GM19452 (cell line): ENCODE measurements at regions not wholly inside any gene's neighbourhood (a gene's known extent, or its start where the extent isn't known, plus 50 kb on each side); places are given as distances from the start of the nearest gene placed in this dataset.
"Not testable (repeated sequence)": the region's sequence is repeated elsewhere in the genome, so short reads cannot be mapped to it uniquely, and the experiment has no call there.

Source experiments
- ATAC-seq: cut with Tn5 transposase; IDR thresholded peaks from one replicate; pipeline ENCODE4 v1.9.1; 2021; ENCODE audit not compliant: unreplicated experiment

DNA sequence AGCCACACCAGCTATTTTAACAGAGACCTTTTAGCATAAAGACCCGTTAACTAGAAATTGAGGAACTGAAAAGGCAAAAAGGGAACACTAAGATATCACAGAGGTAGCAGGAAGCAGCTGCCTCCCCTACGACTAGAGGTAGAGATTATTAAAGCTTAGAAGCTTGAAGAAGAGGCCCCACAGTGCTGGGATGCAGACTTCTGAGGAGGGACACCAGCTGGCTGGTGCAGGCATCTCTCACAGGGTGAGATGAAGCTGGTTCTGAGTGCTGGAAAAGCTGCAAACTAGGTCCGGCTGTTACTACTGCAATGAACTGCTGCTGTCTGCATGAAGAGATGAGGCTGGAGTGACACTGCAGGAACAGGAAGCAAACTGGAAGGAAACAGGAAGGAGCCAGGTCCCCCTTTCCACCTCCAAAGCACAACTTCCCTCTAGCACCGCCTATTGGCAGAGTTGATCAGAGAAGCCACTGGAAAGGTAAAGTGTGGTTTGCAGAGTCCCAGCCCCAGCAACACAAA lies 61.2 kb upstream of the MRPS9 start:
- ATAC-seq: peak; percentile 95

- ATAC-seq: no peak
These were observed 59.9 kb upstream of the MRPS9 start for GRCh38 chr2:104977958-104978357.

DNA sequence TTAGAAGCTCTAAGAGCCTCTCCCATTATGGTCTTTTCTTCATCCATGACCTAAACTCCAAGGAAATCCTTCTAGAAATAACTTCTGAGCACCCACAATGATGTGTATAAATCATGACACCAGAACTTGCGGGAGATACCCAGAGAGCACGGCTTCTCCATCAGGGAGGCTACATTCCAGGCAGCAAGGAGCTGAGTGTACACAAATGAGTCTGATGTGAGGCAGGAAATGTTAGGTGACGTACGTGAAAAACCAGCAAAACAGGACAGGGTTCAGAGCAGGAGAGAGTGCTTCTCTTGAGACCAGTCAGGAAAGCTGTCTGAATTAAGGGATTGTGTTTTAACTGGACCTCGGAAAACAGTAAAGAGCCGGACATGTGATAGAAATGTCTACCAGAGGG lies 58.1 kb upstream of the MRPS9 start:
- not testable (repeated sequence) for ATAC-seq

DNA sequence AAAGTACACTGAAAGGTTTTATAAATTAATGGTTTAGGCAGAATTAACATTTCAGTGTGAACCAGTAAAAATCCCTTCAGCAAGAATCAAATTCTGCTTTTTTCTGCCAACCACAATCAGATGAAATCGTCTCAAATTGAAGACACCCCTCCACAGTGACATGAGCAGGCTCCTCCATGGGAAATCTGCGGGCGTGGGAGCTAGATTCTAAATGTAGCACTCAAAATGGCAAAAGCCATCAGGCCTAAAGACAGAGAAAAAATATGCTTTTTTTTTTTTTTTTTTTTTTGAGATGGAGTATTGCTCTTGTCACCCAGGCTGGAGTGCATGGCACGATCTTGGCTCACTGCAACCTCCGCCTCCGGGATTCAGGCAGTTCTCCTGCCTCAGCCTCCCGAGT lies 55.8 kb upstream of the MRPS9 start:
- no peak for ATAC-seq
